Endothelial cell (in vitro differentiated cells): ENCODE measurements at regions not wholly inside any gene's neighbourhood (a gene's known extent, or its start where the extent isn't known, plus 50 kb on each side); places are given as distances from the start of the nearest gene placed in this dataset.

Experiments
- DNase-seq: peaks from one replicate; pipeline ENCODE4 v3.0.0; 2021; ENCODE audit warnings: low spot score
- H3K27ac Mint-ChIP-seq: one replicate; pipeline ENCODE4 v1.8.0; 2021; ENCODE audit warnings: mixed read lengths, inconsistent platforms; ENCODE audit not compliant: unreplicated experiment
- H3K27me3 Mint-ChIP-seq: one replicate; pipeline ENCODE4 v1.8.0; 2021; ENCODE audit warnings: mild to moderate bottlenecking, moderate library complexity, mixed read lengths, inconsistent platforms; ENCODE audit not compliant: unreplicated experiment
- H3K36me3 Mint-ChIP-seq: one replicate; pipeline ENCODE4 v1.8.0; 2021; ENCODE audit warnings: mild to moderate bottlenecking, low read depth, mixed read lengths, inconsistent platforms; ENCODE audit not compliant: unreplicated experiment
- H3K4me1 Mint-ChIP-seq: one replicate; pipeline ENCODE4 v1.8.0; 2021; ENCODE audit warnings: mild to moderate bottlenecking, mixed read lengths, inconsistent platforms; ENCODE audit not compliant: unreplicated experiment
- H3K4me3 Mint-ChIP-seq: one replicate; pipeline ENCODE4 v1.8.0; 2021; ENCODE audit warnings: mild to moderate bottlenecking, mixed read lengths, inconsistent platforms; ENCODE audit not compliant: unreplicated experiment
- H3K9me3 Mint-ChIP-seq: one replicate; pipeline ENCODE4 v1.8.0; 2021; ENCODE audit warnings: mixed read lengths, inconsistent platforms; ENCODE audit not compliant: unreplicated experiment
- TF ChIP-seq, protein P1 (sequence below): fragments of 200-600 bp; sonication (generic); IDR thresholded peaks from one replicate; pipeline ENCODE4 v1.5.0; 2021; ENCODE audit warnings: antibody characterized with exemption; ENCODE audit not compliant: unreplicated experiment

DNA sequence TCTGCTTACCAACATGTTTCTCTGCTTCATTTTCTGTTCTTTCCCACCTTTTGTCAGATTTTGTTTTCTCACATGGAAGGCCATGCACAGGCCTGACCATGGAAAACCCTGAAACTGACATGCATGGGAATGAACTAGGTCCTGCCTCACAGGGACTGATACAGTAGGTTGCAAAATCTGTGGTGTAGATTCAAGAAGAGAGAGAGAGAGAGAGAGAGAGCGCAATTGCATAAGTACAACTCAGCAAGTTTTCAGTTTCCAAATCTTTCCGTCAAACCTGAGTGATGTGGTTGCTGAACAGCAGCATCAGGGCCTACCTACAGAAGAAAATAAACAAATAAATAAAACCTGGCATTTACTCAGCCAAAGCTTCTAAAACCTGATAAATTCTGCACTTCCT, 87.5 kb upstream of the RNF152 start:
- TF ChIP-seq, protein P1, sequence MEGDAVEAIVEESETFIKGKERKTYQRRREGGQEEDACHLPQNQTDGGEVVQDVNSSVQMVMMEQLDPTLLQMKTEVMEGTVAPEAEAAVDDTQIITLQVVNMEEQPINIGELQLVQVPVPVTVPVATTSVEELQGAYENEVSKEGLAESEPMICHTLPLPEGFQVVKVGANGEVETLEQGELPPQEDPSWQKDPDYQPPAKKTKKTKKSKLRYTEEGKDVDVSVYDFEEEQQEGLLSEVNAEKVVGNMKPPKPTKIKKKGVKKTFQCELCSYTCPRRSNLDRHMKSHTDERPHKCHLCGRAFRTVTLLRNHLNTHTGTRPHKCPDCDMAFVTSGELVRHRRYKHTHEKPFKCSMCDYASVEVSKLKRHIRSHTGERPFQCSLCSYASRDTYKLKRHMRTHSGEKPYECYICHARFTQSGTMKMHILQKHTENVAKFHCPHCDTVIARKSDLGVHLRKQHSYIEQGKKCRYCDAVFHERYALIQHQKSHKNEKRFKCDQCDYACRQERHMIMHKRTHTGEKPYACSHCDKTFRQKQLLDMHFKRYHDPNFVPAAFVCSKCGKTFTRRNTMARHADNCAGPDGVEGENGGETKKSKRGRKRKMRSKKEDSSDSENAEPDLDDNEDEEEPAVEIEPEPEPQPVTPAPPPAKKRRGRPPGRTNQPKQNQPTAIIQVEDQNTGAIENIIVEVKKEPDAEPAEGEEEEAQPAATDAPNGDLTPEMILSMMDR, result no peak
- no peaks in the 10 kb centered on the region for H3K36me3 Mint-ChIP-seq
- no peaks in the 10 kb centered on the region for H3K4me1 Mint-ChIP-seq
- H3K4me3 Mint-ChIP-seq, result no peak overlapping the region
- no peaks in the 10 kb centered on the region for H3K9me3 Mint-ChIP-seq
- no peak for DNase-seq
- H3K27me3 Mint-ChIP-seq, result peaks cover 1% of the 10 kb centered on the region
- no peak overlapping the region for H3K27ac Mint-ChIP-seq

DNA sequence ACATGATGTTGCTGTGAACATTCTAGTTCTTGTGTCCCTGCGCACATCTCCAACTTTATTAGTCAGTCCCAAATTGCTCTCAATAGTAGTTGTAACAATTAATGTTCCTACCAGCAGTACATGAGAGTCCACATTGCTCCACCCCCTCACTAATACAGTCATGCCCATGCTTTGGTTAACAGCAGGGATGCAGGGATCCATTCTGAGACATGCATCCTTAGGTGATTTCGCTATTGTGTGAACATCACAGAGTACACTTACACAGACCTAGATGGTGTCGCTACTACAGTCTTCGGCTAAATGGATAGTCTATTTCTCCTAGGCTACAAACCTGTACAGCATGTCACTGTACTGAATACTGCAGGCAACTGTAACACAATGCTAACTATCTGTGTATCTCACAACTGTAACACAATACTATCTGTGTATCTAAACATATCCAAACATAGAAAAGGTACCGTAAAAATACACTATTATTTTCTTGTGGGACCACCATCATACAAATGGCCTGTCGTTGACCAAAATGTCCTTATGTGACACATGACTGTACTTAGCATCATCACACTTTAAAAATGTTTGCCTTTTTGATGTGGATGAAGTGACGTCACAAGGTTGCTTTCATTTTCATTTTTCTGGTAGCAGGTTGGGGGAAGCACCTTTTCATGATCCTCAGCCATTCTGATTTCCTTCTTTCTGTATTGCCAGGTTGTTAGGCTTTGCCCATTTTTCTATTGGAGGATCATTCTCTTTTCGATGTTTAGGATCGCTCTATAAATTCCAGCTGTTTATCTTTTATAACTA, 82.9 kb upstream of the RNF152 start:
- H3K27me3 Mint-ChIP-seq, result peaks cover 1% of the 10 kb centered on the region
- H3K27ac Mint-ChIP-seq, result no peak overlapping the region
- no peaks in the 10 kb centered on the region for H3K36me3 Mint-ChIP-seq
- no peak overlapping the region for H3K4me3 Mint-ChIP-seq
- H3K4me1 Mint-ChIP-seq, result no peaks in the 10 kb centered on the region
- DNase-seq, result no peak
- H3K9me3 Mint-ChIP-seq, result no peaks in the 10 kb centered on the region
- TF ChIP-seq, protein P1, result no peak

DNA sequence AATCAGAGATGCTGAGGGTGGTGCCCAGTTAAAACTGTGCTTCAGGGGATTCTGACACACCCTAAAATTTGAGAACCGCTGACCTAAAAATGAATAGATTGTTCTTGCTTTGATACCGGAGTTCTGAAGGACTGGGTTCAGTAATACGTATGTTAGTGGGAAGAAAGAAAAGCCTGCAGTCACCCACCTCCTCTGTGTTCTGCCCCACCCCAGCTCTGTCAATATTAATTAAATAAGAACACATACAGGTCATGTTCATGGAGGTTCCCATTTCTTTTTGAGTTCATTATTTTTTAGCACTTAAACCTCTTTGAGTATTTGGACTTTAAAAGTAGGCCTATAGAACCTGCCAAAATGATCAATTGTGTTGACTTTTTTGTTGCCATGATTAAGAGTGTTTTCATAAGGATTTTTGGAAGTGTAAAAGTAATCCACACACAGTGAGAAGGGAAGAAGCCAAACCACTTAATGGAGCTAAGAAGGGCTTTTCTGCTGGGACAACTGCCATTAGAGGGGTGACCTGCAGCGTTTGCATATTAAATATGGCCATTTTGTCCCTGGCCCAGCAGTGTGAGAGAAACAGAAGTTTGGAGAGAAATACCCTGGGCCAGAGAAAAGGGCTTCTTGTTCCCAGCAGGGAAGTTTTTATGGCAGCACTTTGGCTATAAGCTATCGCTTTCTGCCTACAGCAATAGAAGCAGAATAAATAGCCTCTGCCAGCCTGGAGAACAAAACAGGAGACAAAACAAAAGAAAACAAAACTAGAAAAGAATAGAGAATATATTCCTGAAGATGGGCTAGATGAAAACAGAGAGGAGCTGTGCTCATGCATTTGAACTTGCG, 80.7 kb upstream of the RNF152 start:
- Mint-ChIP-seq H3K27ac (no peak overlapping the region), H3K4me1 (no peaks in the 10 kb centered on the region), H3K27me3 (no peaks in the 10 kb centered on the region), H3K36me3 (no peaks in the 10 kb centered on the region), H3K4me3 (no peak overlapping the region), H3K9me3 (no peaks in the 10 kb centered on the region)
- TF ChIP-seq, protein P1, result no peak
- DNase-seq, result no peak

DNA sequence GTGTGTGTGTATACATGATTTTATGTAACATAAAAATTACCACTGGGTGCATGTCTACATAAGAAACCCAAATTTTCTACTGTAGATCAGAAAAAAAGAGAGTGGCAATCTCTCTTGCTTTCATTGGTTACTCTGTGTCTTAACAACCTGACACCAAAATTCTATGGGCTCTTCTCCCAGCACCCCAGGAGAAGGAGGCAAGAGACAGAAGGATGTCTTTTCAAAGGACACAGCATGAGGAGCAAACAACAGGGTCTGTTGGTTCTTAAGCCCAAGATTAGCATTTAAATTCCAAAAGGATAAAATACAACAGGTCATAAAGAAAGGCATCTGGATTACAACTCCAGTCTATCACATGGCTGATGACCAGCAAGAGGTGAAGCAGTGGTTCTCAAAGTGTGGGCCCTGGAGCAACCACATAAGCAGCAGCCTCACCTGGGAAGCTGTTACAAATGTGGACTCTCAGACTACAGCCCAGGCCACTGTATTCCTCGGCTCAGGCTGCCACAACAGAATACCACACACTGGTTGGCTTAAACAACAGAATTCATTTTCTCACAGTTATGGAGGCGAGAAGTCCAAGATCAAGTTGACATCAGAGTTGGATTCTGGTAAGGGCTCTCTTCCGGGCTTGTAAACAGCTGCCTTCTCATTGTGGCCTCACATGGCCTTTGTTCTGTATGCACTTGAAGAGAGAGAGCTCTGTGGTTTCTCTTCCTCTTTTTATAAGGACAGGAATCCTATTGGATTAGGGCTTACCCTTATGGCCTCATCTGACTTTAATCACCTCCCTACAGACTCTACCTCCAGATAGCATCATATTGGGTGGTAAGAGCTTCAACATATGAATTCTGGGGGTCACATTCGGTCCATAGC, 79.8 kb upstream of the RNF152 start:
- H3K4me3 Mint-ChIP-seq, result no peak overlapping the region
- DNase-seq, result no peak
- no peak overlapping the region for H3K27ac Mint-ChIP-seq
- TF ChIP-seq, protein P1, result no peak
- no peaks in the 10 kb centered on the region for H3K27me3 Mint-ChIP-seq
- no peaks in the 10 kb centered on the region for H3K36me3 Mint-ChIP-seq
- no peaks in the 10 kb centered on the region for H3K9me3 Mint-ChIP-seq
- H3K4me1 Mint-ChIP-seq, result no peaks in the 10 kb centered on the region
